Stimulated activated CD8-positive, alpha-beta memory T cell treated with anti-CD3 and anti-CD28 coated beads, Interleukin-15, amount 100 ng/mL, for 24 hours (primary cell): ENCODE measurements at regions not wholly inside any gene's neighbourhood (a gene's known extent, or its start where the extent isn't known, plus 50 kb on each side); places are given as distances from the start of the nearest gene placed in this dataset.
"Not testable (repeated sequence)": the region's sequence is repeated elsewhere in the genome, so short reads cannot be mapped to it uniquely, and the experiment has no call there.

Experiments
- DNase-seq: peaks from one replicate; pipeline ENCODE4 v3.0.0-alpha.2; 2020; ENCODE audit warnings: low read depth

- DNase-seq: no peak
Measured at GRCh38 chr4:177948853-177949252, 506.6 kb upstream of the AGA start.

GRCh38 chr4:177951026-177951425 is 508.8 kb upstream of the AGA start:
- no peak for DNase-seq

DNA sequence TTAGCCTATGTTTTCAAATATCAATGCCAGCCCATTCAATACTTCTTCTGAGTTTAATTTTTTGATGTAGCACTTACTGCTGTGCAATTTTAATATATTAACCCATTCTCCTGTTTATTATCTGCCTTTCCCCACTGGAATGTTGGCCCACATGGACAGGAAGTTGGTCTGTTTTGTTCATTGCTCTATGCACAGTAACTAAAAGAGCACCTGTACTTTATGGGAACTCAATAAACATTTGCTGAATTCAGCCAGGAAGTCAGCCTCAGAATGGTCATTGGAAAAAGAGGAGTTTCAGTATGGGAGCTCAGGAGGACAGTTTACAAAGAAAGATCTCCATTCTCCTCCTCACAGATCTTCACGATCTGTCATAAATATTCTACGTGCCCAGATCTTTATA is 510.5 kb upstream of the AGA start:
- no peak for DNase-seq

GRCh38 chr4:177957596-177958360 is 515.5 kb upstream of the AGA start:
- DNase-seq: no peak

DNA sequence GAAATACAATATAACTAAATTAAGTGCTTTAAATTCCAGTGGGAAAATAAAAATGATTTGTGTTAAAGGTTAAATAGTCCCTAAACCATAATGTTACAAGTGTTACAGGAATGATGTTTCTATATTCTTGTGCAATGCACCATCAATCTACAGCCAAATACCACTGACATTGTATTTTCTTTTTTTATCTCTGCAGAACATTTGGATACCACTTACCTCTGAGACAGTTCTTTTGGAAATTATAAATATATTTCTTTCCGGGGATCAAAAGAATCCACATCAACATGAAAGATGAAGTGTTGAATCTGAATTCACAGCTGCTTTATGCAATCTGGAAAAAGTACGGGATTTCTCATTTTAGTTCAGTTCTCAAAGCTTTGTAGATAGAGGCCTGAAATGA is 518.3 kb upstream of the AGA start:
- DNase-seq: no peak

GRCh38 chr4:177961761-177962380 is 519.6 kb upstream of the AGA start:
- no peak for DNase-seq

- no peak for DNase-seq
Measured at GRCh38 chr4:177964061-177964460, 521.8 kb upstream of the AGA start.

- no peak for DNase-seq
Measured at GRCh38 chr4:177964693-177965168, 522.5 kb upstream of the AGA start.

GRCh38 chr4:177967328-177967727 is 525.1 kb upstream of the AGA start:
- no peak for DNase-seq

DNA sequence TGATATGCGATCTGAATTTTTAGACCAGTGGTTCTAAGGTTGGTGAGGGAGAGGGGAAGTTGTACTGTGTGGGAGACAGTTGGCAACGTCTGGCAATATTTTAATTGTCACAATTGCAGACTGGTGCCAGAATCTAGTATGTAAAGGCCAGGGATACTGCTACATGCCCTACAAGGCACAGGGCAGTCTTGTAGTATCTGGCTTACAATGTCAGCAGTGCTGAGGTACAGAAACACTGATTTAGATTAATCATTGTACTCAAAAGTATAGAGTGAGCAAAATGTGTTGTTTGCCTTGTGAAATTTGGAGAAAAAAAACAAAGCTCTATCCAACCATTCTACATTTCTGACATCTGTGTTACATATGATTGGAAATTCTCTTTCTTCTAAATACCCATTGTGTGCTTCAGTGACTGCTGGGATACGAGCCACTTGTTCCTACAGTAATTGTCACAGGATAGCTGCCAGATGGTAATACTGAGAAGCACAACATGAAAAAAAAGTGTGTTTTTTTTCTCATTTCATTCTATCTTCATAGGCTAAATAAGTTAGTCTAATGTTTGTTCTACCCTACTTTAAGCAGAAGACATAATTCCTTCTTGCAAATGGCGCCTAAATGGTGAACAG is 526.7 kb upstream of the AGA start:
- no peak for DNase-seq

DNA sequence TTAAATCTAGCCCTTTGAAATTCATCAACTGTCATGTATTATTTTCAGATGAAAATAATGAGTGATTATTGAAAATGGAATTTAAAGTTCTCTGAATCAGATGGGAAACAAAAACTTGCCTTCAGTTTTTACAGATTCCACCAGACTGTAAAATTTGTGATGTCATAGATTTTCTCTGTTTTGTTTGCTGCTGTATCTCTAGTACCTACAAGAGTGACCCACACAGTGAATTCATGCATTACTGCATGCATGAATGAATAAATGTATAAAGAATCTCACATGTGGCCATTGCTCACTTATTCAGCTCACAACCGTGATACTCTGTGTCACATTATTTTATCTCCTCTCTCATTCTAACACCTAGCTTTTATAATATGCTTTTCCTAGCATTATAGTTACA is 532.2 kb upstream of the AGA start:
- no peak for DNase-seq

- DNase-seq: no peak
Measured at GRCh38 chr4:177975315-177975987, 533.2 kb upstream of the AGA start.

- no peak for DNase-seq
Measured at GRCh38 chr4:177986236-177986635, 544.0 kb upstream of the AGA start.

- DNase-seq: no peak
Measured at GRCh38 chr4:177987896-177988295, 545.7 kb upstream of the AGA start.

DNA sequence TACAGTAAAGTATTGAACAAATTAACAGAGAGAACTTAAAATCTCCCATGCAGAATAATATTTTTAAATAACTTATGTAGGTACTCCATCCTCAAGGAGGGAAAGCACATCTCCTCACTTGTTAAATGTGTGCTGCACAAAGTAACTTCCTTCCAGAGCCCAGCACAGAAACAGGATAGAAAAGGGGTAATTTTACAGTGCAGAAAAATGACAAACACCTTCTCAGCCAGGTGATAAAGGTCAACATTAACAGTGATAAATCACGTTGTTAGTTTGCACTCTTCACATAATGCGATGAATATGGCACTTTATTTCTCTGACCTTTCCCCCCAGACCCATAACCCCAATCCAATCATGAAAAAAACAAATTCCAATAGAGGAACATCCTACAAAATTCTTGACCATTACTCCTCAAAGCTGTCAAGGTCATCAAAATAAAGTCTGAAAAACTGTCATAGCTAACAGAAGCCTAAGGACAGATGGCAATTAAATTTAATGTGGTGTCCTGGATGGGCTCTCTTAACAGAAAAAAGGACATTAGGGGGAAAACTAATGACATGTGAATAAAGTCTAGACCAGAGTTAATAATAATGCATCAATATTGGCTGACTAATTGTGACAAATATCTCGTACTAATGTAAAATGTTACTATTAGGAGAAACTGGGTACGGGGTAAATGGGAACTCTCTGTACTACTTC is 547.4 kb upstream of the AGA start:
- no peak for DNase-seq

GRCh38 chr4:178003098-178003657 is 560.9 kb upstream of the AGA start:
- DNase-seq: no peak

DNA sequence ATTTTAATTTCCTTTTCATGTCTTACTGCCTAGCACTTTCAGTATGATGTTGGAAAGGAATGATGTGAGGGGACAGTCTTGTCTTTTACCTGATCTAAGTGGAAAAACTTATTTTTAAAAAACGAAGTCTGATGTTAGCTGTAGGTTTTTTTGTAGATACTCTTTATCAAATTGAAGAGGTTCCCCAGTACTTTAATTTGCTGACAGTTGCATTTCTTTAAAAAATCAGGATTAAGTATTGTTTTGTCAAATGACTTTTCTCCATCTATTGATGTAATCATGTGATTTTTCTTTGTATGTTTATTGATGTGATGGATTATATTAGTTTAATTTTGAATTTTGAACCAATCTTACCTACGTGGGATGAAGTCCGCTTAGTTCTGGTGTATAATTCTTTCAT is 568.4 kb upstream of the AGA start:
- DNase-seq: no peak

DNA sequence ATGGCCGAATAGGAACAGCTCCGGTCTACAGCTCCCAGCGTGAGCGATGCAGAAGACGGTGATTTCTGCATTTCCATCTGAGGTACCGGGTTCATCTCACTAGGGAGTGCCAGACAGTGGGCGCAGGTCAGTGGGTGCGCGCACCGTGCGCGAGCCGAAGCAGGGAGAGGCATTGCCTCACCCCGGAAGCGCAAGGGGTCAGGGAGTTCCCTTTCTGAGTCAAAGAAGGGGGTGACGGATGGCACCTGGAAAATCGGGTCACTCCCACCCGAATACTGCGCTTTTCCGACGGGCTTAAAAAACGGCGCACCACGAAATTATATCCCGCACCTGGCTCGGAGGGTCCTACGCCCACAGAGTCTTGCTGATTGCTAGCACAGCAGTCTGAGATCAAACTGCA is 572.8 kb upstream of the AGA start:
- not testable (repeated sequence) for DNase-seq

GRCh38 chr4:178026999-178027398 is 584.8 kb upstream of the AGA start:
- no peak for DNase-seq

DNA sequence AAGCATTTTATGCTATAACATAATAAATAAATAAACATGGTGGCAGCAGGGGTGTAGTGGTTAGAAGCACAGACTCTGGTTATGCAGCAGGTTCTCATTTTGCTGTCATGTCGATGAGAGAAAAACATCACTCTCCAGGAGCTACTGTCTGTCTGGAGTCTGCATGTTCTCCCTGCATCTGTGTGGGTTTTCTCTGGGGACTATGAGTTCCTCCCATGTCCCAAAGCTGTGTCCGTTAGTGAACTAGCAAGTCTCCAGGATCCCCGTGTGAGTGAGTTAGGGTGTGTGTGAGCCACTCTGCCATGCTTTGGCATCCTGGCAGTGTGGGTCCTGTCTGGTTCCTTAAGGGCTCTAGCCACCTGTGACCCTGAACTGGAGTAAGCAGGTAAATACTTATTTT is 585.6 kb upstream of the AGA start:
- DNase-seq: no peak

- DNase-seq: no peak
Measured at GRCh38 chr4:178028481-178028880, 586.2 kb upstream of the AGA start.
